H1 (cell line): ENCODE measurements at regions not wholly inside any gene's neighbourhood (a gene's known extent, or its start where the extent isn't known, plus 50 kb on each side); places are given as distances from the start of the nearest gene placed in this dataset.

Experiments used
- CTCF ChIA-PET: fragments of 300-600 bp; sonication (Branson Sonifier 250); formaldehyde crosslinking; loops from one replicate; lab custom pipeline; 2021; ENCODE audit not compliant: partially characterized antibody; lab: Charles Lee
- POLR2A ChIA-PET: fragments of 300-600 bp; sonication (Branson Sonifier 250); formaldehyde crosslinking; loops from one replicate; lab custom pipeline; 2021; ENCODE audit warnings: inconsistent platforms; ENCODE audit not compliant: partially characterized antibody; lab: Charles Lee
- DNase-seq, 2 experiments: peaks; one replicate each; pipeline versions ENCODE4 v3.0.0 to v3.0.0-alpha.2; 2010 to 2022; ENCODE audit warnings: low spot score in 2 of 2, low read depth in 1 of 2, mixed read lengths in 1 of 2
- FAIRE-seq: peaks from 2 replicates; lab custom pipeline; 2011; peaks lifted over from hg19 to GRCh38; lab: Jason Lieb, UNC
- H2AFZ ChIP-seq: 2 replicates; pipeline ENCODE4 v1.8.1; 2012; ENCODE audit warnings: low read length, inconsistent platforms
- H2AK5ac ChIP-seq: 2 replicates; pipeline ENCODE4 v1.6.1; 2013; ENCODE audit warnings: low read depth, low read length
- H2BK120ac ChIP-seq: replicated peaks from 2 replicates; pipeline ENCODE3; 2013; ENCODE audit warnings: low read depth, low read length, inconsistent platforms
- H2BK12ac ChIP-seq: 2 replicates; pipeline ENCODE4 v1.6.1; 2013; ENCODE audit warnings: low read depth, low read length
- H2BK15ac ChIP-seq: 2 replicates; pipeline ENCODE4 v1.6.1; 2013; ENCODE audit warnings: low read length
- H2BK20ac ChIP-seq: 2 replicates; pipeline ENCODE4 v1.6.1; 2013; ENCODE audit warnings: low read length
- H2BK5ac ChIP-seq: 2 replicates; pipeline ENCODE4 v1.6.1; 2013; ENCODE audit warnings: low read depth, low read length
- H3K14ac ChIP-seq: 2 replicates; pipeline ENCODE4 v1.6.1; 2013; ENCODE audit warnings: inconsistent platforms; ENCODE audit not compliant: insufficient read length
- H3K18ac ChIP-seq: 2 replicates; pipeline ENCODE4 v1.6.1; 2013; ENCODE audit warnings: low read length; ENCODE audit errors: extremely low read depth
- H3K23ac ChIP-seq: 2 replicates; pipeline ENCODE4 v1.6.1; 2013; ENCODE audit warnings: inconsistent platforms; ENCODE audit not compliant: insufficient read length
- H3K23me2 ChIP-seq: 2 replicates; pipeline ENCODE4 v1.6.1; 2013; ENCODE audit warnings: low read depth, low read length
- H3K27ac ChIP-seq: 2 replicates; pipeline ENCODE4 v1.6.1; 2011; ENCODE audit warnings: low read depth, low read length, inconsistent platforms
- H3K27me3 ChIP-seq, 4 experiments: replicated peaks in 1 of 4; 1 replicate in 1 of 4; 2 replicates in 3 of 4; pipeline versions ENCODE4 v1.6.1 to v1.8.1; 2011 to 2013; ENCODE audit warnings: low read length in 3 of 4, mild to moderate bottlenecking in 3 of 4, inconsistent platforms in 2 of 4, mixed read lengths in 2 of 4, moderate library complexity in 1 of 4; ENCODE audit not compliant: control insufficient read depth in 3 of 4, insufficient read depth in 3 of 4; ENCODE audit errors: extremely low read depth in 1 of 4
- H3K36me3 ChIP-seq, 4 experiments: 2 replicates each; pipeline versions ENCODE4 v1.6.1 to v1.8.1; 2011 to 2013; ENCODE audit warnings: mild to moderate bottlenecking in 4 of 4, low read length in 3 of 4, moderate library complexity in 2 of 4, control low read depth in 1 of 4, inconsistent platforms in 1 of 4; ENCODE audit not compliant: insufficient read depth in 4 of 4, control insufficient read depth in 2 of 4
- H3K4ac ChIP-seq: replicated peaks from 2 replicates; pipeline ENCODE3; 2013; ENCODE audit warnings: low read length, low read depth, mixed read lengths, inconsistent platforms; ENCODE audit not compliant: insufficient read length
- H3K4me1 ChIP-seq, 4 experiments: replicated peaks in 1 of 4; 1 replicate in 1 of 4; 2 replicates in 3 of 4; pipeline versions ENCODE4 v1.6.1 to v1.8.1; 2011 to 2013; ENCODE audit warnings: low read length in 3 of 4, inconsistent platforms in 2 of 4, mixed read lengths in 1 of 4; ENCODE audit not compliant: insufficient read depth in 4 of 4, control insufficient read depth in 3 of 4
- H3K4me2 ChIP-seq, 2 experiments: 2 replicates each; pipeline versions ENCODE4 v1.6.1 to v1.8.1; 2011 to 2013; ENCODE audit warnings: low read depth in 2 of 2, low read length in 2 of 2, control low read depth in 1 of 2, inconsistent platforms in 1 of 2, mild to moderate bottlenecking in 1 of 2; ENCODE audit not compliant: insufficient read depth in 1 of 2
- H3K4me3 ChIP-seq, 4 experiments: fragments of 200-600, 300-600 bp in 1 of 4; sonication (generic), shearing (Covaris generic), sonication (Bioruptor Twin) in 1 of 4; 2 replicates each; pipeline versions ENCODE4 v1.5.1 to v1.8.1; 2011 to 2016; ENCODE audit warnings: low read length in 4 of 4, low read depth in 3 of 4, control low read depth in 2 of 4, inconsistent platforms in 2 of 4, mild to moderate bottlenecking in 2 of 4, mixed read lengths in 1 of 4, moderate library complexity in 1 of 4; ENCODE audit not compliant: insufficient read depth in 2 of 4; ENCODE audit errors: extremely low read depth in 1 of 4
- H3K56ac ChIP-seq: replicated peaks from 2 replicates; pipeline ENCODE3; 2013; ENCODE audit warnings: low read depth, mild to moderate bottlenecking, mixed read lengths, low read length, inconsistent platforms; ENCODE audit not compliant: insufficient read length
- H3K79me1 ChIP-seq: 2 replicates; pipeline ENCODE4 v1.6.1; 2013; ENCODE audit warnings: low read depth, low read length, control low read depth
- H3K79me2 ChIP-seq, 2 experiments: 2 replicates each; pipeline versions ENCODE4 v1.6.1 to v1.8.1; 2012 to 2013; ENCODE audit warnings: low read length in 2 of 2, mild to moderate bottlenecking in 2 of 2, inconsistent platforms in 1 of 2; ENCODE audit not compliant: insufficient read depth in 2 of 2, control insufficient read depth in 1 of 2
- H3K9ac ChIP-seq, 4 experiments: replicated peaks in 1 of 4; 1 replicate in 1 of 4; 2 replicates in 3 of 4; pipeline versions ENCODE4 v1.6.1 to v1.8.1; 2011 to 2013; ENCODE audit warnings: low read depth in 3 of 4, low read length in 3 of 4, control low read depth in 2 of 4, mild to moderate bottlenecking in 2 of 4, moderate library complexity in 2 of 4, inconsistent platforms in 1 of 4; ENCODE audit errors: extremely low read depth in 1 of 4
- H3K9me3 ChIP-seq, 2 experiments: 2 replicates each; pipeline versions ENCODE4 v1.6.1 to v1.8.1; 2012 to 2013; ENCODE audit warnings: mild to moderate bottlenecking in 2 of 2, moderate library complexity in 2 of 2, control low read depth in 1 of 2, inconsistent platforms in 1 of 2, low read depth in 1 of 2, low read length in 1 of 2, mixed read lengths in 1 of 2; ENCODE audit not compliant: insufficient read depth in 2 of 2
- H4K20me1 ChIP-seq, 2 experiments: replicated peaks in 1 of 2; 2 replicates each; pipeline versions ENCODE3 to v1.8.1; 2011 to 2013; ENCODE audit warnings: inconsistent platforms in 2 of 2, low read length in 2 of 2, mild to moderate bottlenecking in 1 of 2; ENCODE audit not compliant: insufficient read depth in 2 of 2, control insufficient read depth in 1 of 2
- H4K5ac ChIP-seq: 2 replicates; pipeline ENCODE4 v1.6.1; 2013; ENCODE audit warnings: low read length, low read depth, mixed read lengths, inconsistent platforms; ENCODE audit not compliant: insufficient read length
- H4K8ac ChIP-seq: 2 replicates; pipeline ENCODE4 v1.8.0; 2013; ENCODE audit warnings: mild to moderate bottlenecking, moderate library complexity, low read length, inconsistent platforms; ENCODE audit not compliant: insufficient read depth; ENCODE audit errors: extremely low read depth
- H4K91ac ChIP-seq: replicated peaks from 2 replicates; pipeline ENCODE3; 2013; ENCODE audit warnings: low read length, mixed read lengths, inconsistent platforms; ENCODE audit not compliant: insufficient read length
- CBX8 ChIP-seq: fragments of 300-800, 300-1000 bp; sonication (generic); IDR thresholded peaks from 2 replicates; pipeline ENCODE4 v1.7.1; 2016; ENCODE audit warnings: low read depth, low read length, borderline replicate concordance
- CHD2 ChIP-seq: IDR thresholded peaks from 2 replicates; pipeline ENCODE4 v1.6.1; 2012; ENCODE audit warnings: low read length, improper control_type of control experiment
- KDM1A ChIP-seq: fragments of 200-600, 300-600 bp; sonication (generic); IDR thresholded peaks from 2 replicates; pipeline ENCODE4 v1.7.1; 2016; ENCODE audit warnings: mild to moderate bottlenecking, low read length, borderline replicate concordance
- SUZ12 ChIP-seq: fragments of 200-600 bp; sonication (generic); IDR thresholded peaks from 2 replicates; pipeline ENCODE4 v1.6.1; 2012; ENCODE audit warnings: mild to moderate bottlenecking, inconsistent platforms, low read length, moderate library complexity, mixed read lengths
- TAF1 ChIP-seq: IDR thresholded peaks from 2 replicates; pipeline ENCODE4 v1.6.1; 2011; ENCODE audit warnings: mild to moderate bottlenecking, low read depth, low read length
- WGBS, 2 experiments: shearing (Covaris generic) in 1 of 2; methylation state at CpG; one replicate each; pipeline versions ENCODE4 v1.1.6 to v1.1.7; 2013 to 2015; ENCODE audit warnings: low lambda C conversion rate in 2 of 2, mixed read lengths in 2 of 2, inconsistent platforms in 1 of 2, low coverage in 1 of 2, missing lambda C conversion rate in 1 of 2; ENCODE audit not compliant: insufficient replicate concordance in 2 of 2, insufficient coverage in 1 of 2, insufficient read length in 1 of 2; ENCODE audit errors: extremely low coverage in 1 of 2, missing lambda C conversion rate in 1 of 2; 5-methylcytosine and 5-hydroxymethylcytosine counted together
- TF ChIP-seq, protein P1 (sequence below): IDR thresholded peaks from 2 replicates; pipeline ENCODE4 v1.6.1; 2012; ENCODE audit warnings: inconsistent platforms
- TF ChIP-seq, protein P2 (sequence below), 3 experiments: IDR thresholded peaks; 1 replicate in 2 of 3; 2 replicates in 1 of 3; pipeline versions ENCODE4 v1.5.1 to v1.6.1; 2011; ENCODE audit warnings: low read length in 3 of 3, mild to moderate bottlenecking in 3 of 3, inconsistent platforms in 2 of 3, low read depth in 1 of 3, moderate library complexity in 1 of 3; ENCODE audit not compliant: insufficient read depth in 1 of 3; ENCODE audit errors: control extremely low read depth in 1 of 3

DNA sequence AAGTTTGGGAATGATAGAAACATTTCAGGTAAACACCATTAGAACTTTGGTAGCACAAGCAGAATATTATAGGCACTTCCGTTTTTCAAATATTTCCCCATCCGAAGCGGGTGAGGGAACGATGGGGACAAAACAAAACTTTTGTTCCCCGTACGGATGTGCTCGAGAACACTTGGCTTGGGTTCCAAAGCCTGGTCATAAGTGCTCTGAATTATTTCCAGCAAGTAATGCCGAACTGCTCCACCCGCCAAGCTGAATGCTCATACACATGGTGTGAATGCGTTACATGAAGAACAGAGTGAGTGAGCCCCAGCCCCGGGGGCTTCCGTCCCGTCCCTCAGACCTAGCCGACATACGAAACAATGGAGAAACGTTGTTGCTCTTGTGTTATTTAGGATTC lies 438.2 kb upstream of the ARRDC4 start:
- Histone ChIP-seq H2BK5ac (no peak overlapping the region), H2BK20ac (no peak overlapping the region), H4K20me1 (no peaks in the 10 kb centered on the region), H3K79me1 (no peaks in the 10 kb centered on the region), H3K4me2 (no peak overlapping the region), H3K27ac (no peak overlapping the region), H2BK12ac (no peak overlapping the region), H3K56ac (no peak overlapping the region), H3K4ac (no peak overlapping the region), H4K5ac (no peak overlapping the region), H3K23me2 (no peaks in the 10 kb centered on the region), H3K4me3 (no peak overlapping the region), H3K79me2 (no peaks in the 10 kb centered on the region), H3K23ac (no peak overlapping the region), H2AK5ac (no peak overlapping the region), H3K9ac (no peak overlapping the region), H4K8ac (no peak overlapping the region; the same call in 1 of the 2 replicates), H2AFZ (no peak overlapping the region), H3K18ac (no peak overlapping the region), H3K14ac (no peak overlapping the region), H3K27me3 (no peaks in the 10 kb centered on the region), H2BK15ac (no peak overlapping the region), H2BK120ac (no peak overlapping the region), H3K36me3 (no peaks in the 10 kb centered on the region), H4K91ac (no peak overlapping the region), H3K4me1 (no peaks in the 10 kb centered on the region), H3K9me3 (no peaks in the 10 kb centered on the region)
- ChIA-PET CTCF (interaction anchor here (1.1 to 1.8 kb wide), 2 partner anchors 8 to 233 kb away, joined by 3 read pairs; no protein-coding TSS in a partner anchor), POLR2A (no interaction called here)
- no peak for FAIRE-seq
- no peak for DNase-seq
- 96% methylated on average over 16 of the region's 16 CpGs; no CpG with 5 or more reads in 1 of the 2 experiments for WGBS, 2 experiments
- TF ChIP-seq, protein P1, sequence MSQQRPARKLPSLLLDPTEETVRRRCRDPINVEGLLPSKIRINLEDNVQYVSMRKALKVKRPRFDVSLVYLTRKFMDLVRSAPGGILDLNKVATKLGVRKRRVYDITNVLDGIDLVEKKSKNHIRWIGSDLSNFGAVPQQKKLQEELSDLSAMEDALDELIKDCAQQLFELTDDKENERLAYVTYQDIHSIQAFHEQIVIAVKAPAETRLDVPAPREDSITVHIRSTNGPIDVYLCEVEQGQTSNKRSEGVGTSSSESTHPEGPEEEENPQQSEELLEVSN: no peak
- no peak for TF ChIP-seq CHD2
- no peak for TF ChIP-seq TAF1
- TF ChIP-seq SUZ12: no peak
- TF ChIP-seq, protein P2, sequence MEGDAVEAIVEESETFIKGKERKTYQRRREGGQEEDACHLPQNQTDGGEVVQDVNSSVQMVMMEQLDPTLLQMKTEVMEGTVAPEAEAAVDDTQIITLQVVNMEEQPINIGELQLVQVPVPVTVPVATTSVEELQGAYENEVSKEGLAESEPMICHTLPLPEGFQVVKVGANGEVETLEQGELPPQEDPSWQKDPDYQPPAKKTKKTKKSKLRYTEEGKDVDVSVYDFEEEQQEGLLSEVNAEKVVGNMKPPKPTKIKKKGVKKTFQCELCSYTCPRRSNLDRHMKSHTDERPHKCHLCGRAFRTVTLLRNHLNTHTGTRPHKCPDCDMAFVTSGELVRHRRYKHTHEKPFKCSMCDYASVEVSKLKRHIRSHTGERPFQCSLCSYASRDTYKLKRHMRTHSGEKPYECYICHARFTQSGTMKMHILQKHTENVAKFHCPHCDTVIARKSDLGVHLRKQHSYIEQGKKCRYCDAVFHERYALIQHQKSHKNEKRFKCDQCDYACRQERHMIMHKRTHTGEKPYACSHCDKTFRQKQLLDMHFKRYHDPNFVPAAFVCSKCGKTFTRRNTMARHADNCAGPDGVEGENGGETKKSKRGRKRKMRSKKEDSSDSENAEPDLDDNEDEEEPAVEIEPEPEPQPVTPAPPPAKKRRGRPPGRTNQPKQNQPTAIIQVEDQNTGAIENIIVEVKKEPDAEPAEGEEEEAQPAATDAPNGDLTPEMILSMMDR (IDR thresholded peaks at IDR 0.05; ENCODE audit: control extremely low read depth in 1 of 3, insufficient read depth in 1 of 3, low read depth in 1 of 3, low read length in 3 of 3): no peak
- TF ChIP-seq CBX8: no peak
- no peak for TF ChIP-seq KDM1A
